CD4-positive, alpha-beta T cell treated with Interleukin-12 subunit alpha and Interleukin-12 subunit beta, for 1 hour (primary cell): ENCODE measurements at regions not wholly inside any gene's neighbourhood (a gene's known extent, or its start where the extent isn't known, plus 50 kb on each side); places are given as distances from the start of the nearest gene placed in this dataset.
"Not testable (repeated sequence)": the region's sequence is repeated elsewhere in the genome, so short reads cannot be mapped to it uniquely, and the experiment has no call there.

Source experiments
- DNase-seq: peaks from one replicate; pipeline ENCODE4 v3.0.0-alpha.2; 2020

- not testable (repeated sequence) for DNase-seq
Measured at GRCh38 chr18:78493490-78493889, 486.1 kb upstream of the SALL3 start.

GRCh38 chr18:78494204-78495085 lies 485.2 kb upstream of the SALL3 start:
- no peak for DNase-seq

GRCh38 chr18:78495550-78495949 lies 484.1 kb upstream of the SALL3 start:
- DNase-seq, result no peak

- no peak for DNase-seq
Measured at GRCh38 chr18:78496079-78496478, 483.5 kb upstream of the SALL3 start.

GRCh38 chr18:78497641-78498040 lies 482.0 kb upstream of the SALL3 start:
- no peak for DNase-seq

- DNase-seq, result no peak
Measured at GRCh38 chr18:78499586-78499985, 480.0 kb upstream of the SALL3 start.

GRCh38 chr18:78501251-78501650 lies 478.4 kb upstream of the SALL3 start:
- no peak for DNase-seq

GRCh38 chr18:78503129-78503528 lies 476.5 kb upstream of the SALL3 start:
- DNase-seq, result no peak

- DNase-seq, result no peak
Measured at GRCh38 chr18:78505851-78506461, 473.7 kb upstream of the SALL3 start.

- DNase-seq, result no peak
Measured at GRCh38 chr18:78507217-78507616, 472.4 kb upstream of the SALL3 start.

- not testable (repeated sequence) for DNase-seq
Measured at GRCh38 chr18:78508228-78508824, 471.3 kb upstream of the SALL3 start.

GRCh38 chr18:78510091-78510490 lies 469.5 kb upstream of the SALL3 start:
- no peak for DNase-seq

GRCh38 chr18:78510636-78511035 lies 469.0 kb upstream of the SALL3 start:
- DNase-seq, result no peak

- DNase-seq, result no peak
Measured at GRCh38 chr18:78511666-78512601, 467.7 kb upstream of the SALL3 start.

- no peak for DNase-seq
Measured at GRCh38 chr18:78514910-78515670, 464.5 kb upstream of the SALL3 start.

- DNase-seq, result no peak
Measured at GRCh38 chr18:78517328-78517727, 462.3 kb upstream of the SALL3 start.

- no peak for DNase-seq
Measured at GRCh38 chr18:78517973-78518372, 461.6 kb upstream of the SALL3 start.

GRCh38 chr18:78518805-78519204 lies 460.8 kb upstream of the SALL3 start:
- DNase-seq, result no peak

GRCh38 chr18:78519394-78520062 lies 460.1 kb upstream of the SALL3 start:
- DNase-seq, result no peak

- no peak for DNase-seq
Measured at GRCh38 chr18:78521136-78521535, 458.5 kb upstream of the SALL3 start.

- no peak for DNase-seq
Measured at GRCh38 chr18:78521744-78522143, 457.9 kb upstream of the SALL3 start.

GRCh38 chr18:78522507-78522906 lies 457.1 kb upstream of the SALL3 start:
- DNase-seq, result no peak
